Colonic mucosa (tissue), 4 donors: ENCODE measurements at regions not wholly inside any gene's neighbourhood (a gene's known extent, or its start where the extent isn't known, plus 50 kb on each side); places are given as distances from the start of the nearest gene placed in this dataset.

Source experiments
- DNase-seq: peaks from one replicate; pipeline ENCODE4 v3.0.0-alpha.2; 2020
- H3K27ac ChIP-seq: fragments of 200-600 bp; one replicate; pipeline ENCODE4 v1.8.0; 2021
- H3K27me3 ChIP-seq: fragments of 200-600 bp; one replicate; pipeline ENCODE4 v1.8.0; 2021
- H3K36me3 ChIP-seq: fragments of 200-600 bp; one replicate; pipeline ENCODE4 v1.8.0; 2021
- H3K4me1 ChIP-seq: fragments of 200-600 bp; one replicate; pipeline ENCODE4 v1.8.0; 2021; ENCODE audit warnings: mild to moderate bottlenecking
- H3K4me3 ChIP-seq: fragments of 200-600 bp; one replicate; pipeline ENCODE4 v1.8.0; 2021
- H3K9ac ChIP-seq, 2 donors: one replicate each; pipeline ENCODE4 v1.7.0; 2013; ENCODE audit warnings: control low read depth in 2 of 2, low read depth in 2 of 2, low read length in 2 of 2
- H3K9me3 ChIP-seq: fragments of 200-600 bp; one replicate; pipeline ENCODE4 v1.8.0; 2021
- CTCF ChIP-seq: fragments of 200-600 bp; IDR thresholded peaks from one replicate; pipeline ENCODE4 v1.8.0; 2022; ENCODE audit warnings: antibody characterized with exemption, mild to moderate bottlenecking
- intact Hi-C: fragments of 100-400 bp; cut with DNase I; formaldehyde crosslinking; loops from one replicate; pipeline ENCODE4 v1.14.1; 2022
- donor health status: healthy.
- donor health status: DM: no; HTN: no; CAD: no.
- donor health status: DM: no; HTN: no; CAD: no.

- no peak for DNase-seq
- H3K9ac ChIP-seq = no peak overlapping the region
- no peaks in the 10 kb centered on the region for H3K27me3 ChIP-seq
- no peak overlapping the region for H3K27ac ChIP-seq
- H3K36me3 ChIP-seq = no peaks in the 10 kb centered on the region
- TF ChIP-seq CTCF = no peak
- intact Hi-C loops = no loop called here
- no peaks in the 10 kb centered on the region for H3K4me1 ChIP-seq
- no peaks in the 10 kb centered on the region for H3K9me3 ChIP-seq
- no peak overlapping the region for H3K4me3 ChIP-seq
Observed at GRCh38 chr7:17689361-17689902, 250.9 kb downstream of the SNX13 start.

- no peak overlapping the region for H3K27ac ChIP-seq
- H3K4me1 ChIP-seq = no peaks in the 10 kb centered on the region
- DNase-seq = no peak
- no peak overlapping the region for H3K4me3 ChIP-seq
- no peaks in the 10 kb centered on the region for H3K9me3 ChIP-seq
- no peak overlapping the region for H3K9ac ChIP-seq
- TF ChIP-seq CTCF = no peak
- H3K27me3 ChIP-seq = no peaks in the 10 kb centered on the region
- intact Hi-C loops = no loop called here
- no peaks in the 10 kb centered on the region for H3K36me3 ChIP-seq
Observed at GRCh38 chr7:17690030-17690429, 250.3 kb downstream of the SNX13 start.

GRCh38 chr7:17696422-17696821, 243.9 kb downstream of the SNX13 start:
- no peak for DNase-seq
- no peak overlapping the region for H3K4me3 ChIP-seq
- no peak overlapping the region for H3K9ac ChIP-seq
- intact Hi-C loops = no loop called here
- H3K36me3 ChIP-seq = no peaks in the 10 kb centered on the region
- H3K4me1 ChIP-seq = no peaks in the 10 kb centered on the region
- H3K27ac ChIP-seq = no peak overlapping the region
- no peaks in the 10 kb centered on the region for H3K27me3 ChIP-seq
- TF ChIP-seq CTCF = no peak
- H3K9me3 ChIP-seq = no peaks in the 10 kb centered on the region

GRCh38 chr7:17697128-17697881, 243.0 kb downstream of the SNX13 start:
- Histone ChIP-seq H3K4me1 (no peaks in the 10 kb centered on the region), H3K27ac (no peak overlapping the region), H3K9me3 (no peaks in the 10 kb centered on the region), H3K27me3 (no peaks in the 10 kb centered on the region), H3K36me3 (no peaks in the 10 kb centered on the region), H3K9ac (no peak overlapping the region), H3K4me3 (no peak overlapping the region)
- intact Hi-C loops = no loop called here
- DNase-seq = no peak
- TF ChIP-seq CTCF = no peak

GRCh38 chr7:17699696-17700095, 240.6 kb downstream of the SNX13 start:
- no peak for TF ChIP-seq CTCF
- no peaks in the 10 kb centered on the region for H3K36me3 ChIP-seq
- no peaks in the 10 kb centered on the region for H3K9me3 ChIP-seq
- DNase-seq = no peak
- no peak overlapping the region for H3K27ac ChIP-seq
- no peaks in the 10 kb centered on the region for H3K4me1 ChIP-seq
- no peak overlapping the region for H3K4me3 ChIP-seq
- intact Hi-C loops = loop anchor here (10.0 kb wide), 1 partner anchor 645 kb away; no protein-coding TSS in a partner anchor
- no peaks in the 10 kb centered on the region for H3K27me3 ChIP-seq
- no peak overlapping the region for H3K9ac ChIP-seq
